PC-9 (cell line): ENCODE measurements at regions not wholly inside any gene's neighbourhood (a gene's known extent, or its start where the extent isn't known, plus 50 kb on each side); places are given as distances from the start of the nearest gene placed in this dataset.

ENCODE experiments used
- EZH2 ChIP-seq: fragments of 200-600 bp; sonication (generic); IDR thresholded peaks from 2 replicates; pipeline ENCODE4 v1.8.0; 2017; ENCODE audit warnings: antibody characterized with exemption, low read depth
- TF ChIP-seq, protein P1 (sequence below): fragments of 200-600 bp; sonication (generic); conservative IDR thresholded peaks from 2 replicates; pipeline ENCODE4 v1.6.1; 2017; ENCODE audit warnings: mixed run types, antibody characterized with exemption, mild to moderate bottlenecking, moderate library complexity

DNA sequence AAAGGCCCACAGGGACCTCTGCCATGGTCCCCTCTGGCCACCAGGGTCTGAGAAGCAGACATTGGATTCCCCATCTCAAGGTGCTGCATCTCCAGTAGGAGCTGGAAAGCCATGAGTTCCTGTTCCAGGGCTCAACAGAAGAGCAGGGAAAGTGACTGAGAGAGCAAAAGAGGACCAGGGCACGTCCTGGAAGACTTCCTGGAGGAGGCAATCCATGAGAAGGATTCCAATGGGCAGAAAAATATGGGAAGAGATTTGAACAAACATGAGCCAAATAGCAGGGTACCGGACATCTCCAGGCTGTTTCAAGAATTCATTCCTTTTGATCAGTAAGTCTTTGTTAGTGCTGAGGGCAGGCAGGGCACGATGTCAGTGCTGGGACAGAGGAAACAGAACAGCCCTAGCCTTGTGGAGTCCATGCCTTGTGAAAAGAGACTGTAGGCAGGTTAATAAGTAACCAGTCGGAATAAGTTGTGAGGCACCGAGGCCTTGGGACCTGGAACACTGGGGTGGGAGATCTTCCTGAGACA lies 72.8 kb upstream of the TWIST2 start:
- TF ChIP-seq, protein P1, sequence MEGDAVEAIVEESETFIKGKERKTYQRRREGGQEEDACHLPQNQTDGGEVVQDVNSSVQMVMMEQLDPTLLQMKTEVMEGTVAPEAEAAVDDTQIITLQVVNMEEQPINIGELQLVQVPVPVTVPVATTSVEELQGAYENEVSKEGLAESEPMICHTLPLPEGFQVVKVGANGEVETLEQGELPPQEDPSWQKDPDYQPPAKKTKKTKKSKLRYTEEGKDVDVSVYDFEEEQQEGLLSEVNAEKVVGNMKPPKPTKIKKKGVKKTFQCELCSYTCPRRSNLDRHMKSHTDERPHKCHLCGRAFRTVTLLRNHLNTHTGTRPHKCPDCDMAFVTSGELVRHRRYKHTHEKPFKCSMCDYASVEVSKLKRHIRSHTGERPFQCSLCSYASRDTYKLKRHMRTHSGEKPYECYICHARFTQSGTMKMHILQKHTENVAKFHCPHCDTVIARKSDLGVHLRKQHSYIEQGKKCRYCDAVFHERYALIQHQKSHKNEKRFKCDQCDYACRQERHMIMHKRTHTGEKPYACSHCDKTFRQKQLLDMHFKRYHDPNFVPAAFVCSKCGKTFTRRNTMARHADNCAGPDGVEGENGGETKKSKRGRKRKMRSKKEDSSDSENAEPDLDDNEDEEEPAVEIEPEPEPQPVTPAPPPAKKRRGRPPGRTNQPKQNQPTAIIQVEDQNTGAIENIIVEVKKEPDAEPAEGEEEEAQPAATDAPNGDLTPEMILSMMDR = no peak
- no peak for TF ChIP-seq EZH2
